ENCODE measurements at regions not wholly inside any gene's neighbourhood (a gene's known extent, or its start where the extent isn't known, plus 50 kb on each side); places are given as distances from the start of the nearest gene placed in this dataset.

DNA sequence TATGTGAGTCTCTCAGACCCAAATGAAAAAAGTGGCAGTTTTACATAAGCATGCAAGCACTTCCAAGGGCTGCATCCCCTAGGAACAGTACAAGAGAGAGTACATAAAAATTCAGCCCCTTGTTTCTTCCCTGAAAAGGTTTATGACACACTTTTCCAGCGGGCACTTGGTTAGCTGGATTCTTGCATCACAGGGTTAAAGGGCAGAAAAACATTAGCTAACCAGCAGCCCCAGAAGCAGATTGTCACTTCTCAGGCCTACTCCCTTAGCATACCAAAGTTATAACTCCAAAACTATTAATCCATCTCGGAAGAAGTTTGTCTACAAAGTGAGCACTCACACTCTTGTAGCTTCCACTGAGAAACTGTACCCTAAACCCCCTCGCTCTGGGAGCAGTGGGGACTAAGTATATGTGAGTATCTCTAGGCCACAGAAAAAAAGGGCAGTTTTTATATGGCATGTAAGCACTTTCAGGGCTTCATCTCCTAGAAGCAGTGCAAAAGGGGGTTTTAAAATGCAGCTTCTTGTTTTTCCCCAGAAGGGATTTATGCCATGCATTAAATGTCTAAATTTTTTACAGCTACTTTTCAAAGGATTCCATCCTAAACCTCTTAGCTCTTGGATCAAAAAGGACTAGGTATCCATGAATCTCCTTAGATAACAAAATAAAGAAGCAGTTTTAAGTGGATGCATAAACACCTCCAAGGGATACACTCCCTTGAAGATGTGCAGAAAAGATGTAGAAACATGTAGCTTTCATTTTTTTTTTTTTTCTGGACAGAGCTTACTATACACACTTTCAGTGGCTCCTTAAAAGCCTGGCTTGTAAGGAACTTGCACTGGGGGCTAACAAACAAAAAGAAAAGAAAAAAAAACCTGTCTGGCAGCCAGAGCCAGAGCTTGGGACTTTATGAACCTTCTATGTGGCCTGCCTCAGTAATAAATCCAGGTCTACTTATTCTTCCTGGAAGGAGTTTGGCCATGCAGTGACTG, 956.7 kb downstream of the CCSER2 start:
- H3K4me1 ChIP-seq: no peaks in the 10 kb centered on the region
- intact Hi-C loops (cut with DNase I): no loop called here
- no peaks in the 10 kb centered on the region for H3K27me3 ChIP-seq
- no peak for DNase-seq
- TF ChIP-seq POLR2A (IDR thresholded peaks at IDR 0.05): no peak
- no peak for TF ChIP-seq CTCF (IDR thresholded peaks at IDR 0.05)
- no peak for TF ChIP-seq EP300 (IDR thresholded peaks at IDR 0.05)
- TF ChIP-seq POLR2AphosphoS5 (IDR thresholded peaks at IDR 0.05): no peak
- WGBS, 2 donors: 39 to 59% methylated on average over 3 of the region's 3 CpGs
- H3K4me3 ChIP-seq: no peak overlapping the region
- H3K36me3 ChIP-seq: no peaks in the 10 kb centered on the region
- H3K9me3 ChIP-seq: peaks cover 0 to 3% (median 0%) of the 10 kb centered on the region in 4 donors
- H3K27ac ChIP-seq: no peak overlapping the region

- intact Hi-C loops (cut with DNase I): no loop called here
Measured at GRCh38 chr10:85293483-85293882, 965.1 kb downstream of the CCSER2 start.

DNA sequence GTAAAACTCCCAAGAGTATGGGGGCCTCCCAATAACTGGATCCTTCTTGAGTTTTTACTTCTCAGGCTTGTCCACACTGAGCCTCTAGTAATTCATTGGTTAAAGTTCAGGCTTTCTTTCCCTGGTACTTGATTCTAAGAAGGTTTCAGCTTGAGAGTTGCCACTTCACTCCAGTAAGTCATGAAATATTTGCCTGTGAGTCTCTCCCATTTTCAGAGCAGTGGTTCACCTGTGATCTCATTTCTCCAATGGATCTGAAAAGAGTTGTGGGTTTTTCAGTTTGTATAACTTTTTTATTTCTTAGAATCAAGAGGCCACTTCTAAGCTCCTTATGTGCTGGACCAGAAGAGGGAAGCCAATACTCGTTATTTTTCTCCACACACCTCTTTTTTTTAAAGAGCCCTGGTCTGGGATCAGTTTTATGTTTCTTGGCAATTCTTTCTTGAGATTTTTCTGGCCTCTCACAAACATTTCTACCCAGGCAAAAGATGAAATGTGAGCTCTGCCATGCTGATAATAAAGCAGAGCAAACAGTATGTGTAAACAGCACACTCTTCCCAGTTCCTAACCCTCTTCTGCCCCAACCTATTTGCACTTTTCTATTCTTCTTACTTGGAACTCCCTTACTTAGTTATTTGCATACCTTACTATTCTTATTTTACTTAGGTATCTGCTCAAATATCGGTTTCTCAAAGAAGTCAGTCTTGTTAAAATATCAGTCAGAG, 983.4 kb downstream of the CCSER2 start:
- intact Hi-C loops (cut with DNase I): no loop called here
- H3K27me3 ChIP-seq: no peaks in the 10 kb centered on the region
- WGBS, 2 donors: 33 to 57% methylated on average over 2 of the region's 2 CpGs

More at GRCh38 chr10:85293483-85293882, 965.1 kb downstream of the CCSER2 start:
- Histone ChIP-seq H3K4me1 (no peaks in the 10 kb centered on the region), H3K9me3 (peaks cover 0 to 6% (median 0%) of the 10 kb centered on the region in 4 donors), H3K27me3 (no peaks in the 10 kb centered on the region), H3K4me3 (no peak overlapping the region), H3K36me3 (no peaks in the 10 kb centered on the region), H3K27ac (no peak overlapping the region)
- 86 to 92% methylated on average over 3 of the region's 3 CpGs for WGBS, 2 donors
- TF ChIP-seq CTCF (IDR thresholded peaks at IDR 0.05) (no peak), EP300 (IDR thresholded peaks at IDR 0.05) (no peak), POLR2A (IDR thresholded peaks at IDR 0.05) (no peak), POLR2AphosphoS5 (IDR thresholded peaks at IDR 0.05) (no peak)
- no peak for DNase-seq

DNA sequence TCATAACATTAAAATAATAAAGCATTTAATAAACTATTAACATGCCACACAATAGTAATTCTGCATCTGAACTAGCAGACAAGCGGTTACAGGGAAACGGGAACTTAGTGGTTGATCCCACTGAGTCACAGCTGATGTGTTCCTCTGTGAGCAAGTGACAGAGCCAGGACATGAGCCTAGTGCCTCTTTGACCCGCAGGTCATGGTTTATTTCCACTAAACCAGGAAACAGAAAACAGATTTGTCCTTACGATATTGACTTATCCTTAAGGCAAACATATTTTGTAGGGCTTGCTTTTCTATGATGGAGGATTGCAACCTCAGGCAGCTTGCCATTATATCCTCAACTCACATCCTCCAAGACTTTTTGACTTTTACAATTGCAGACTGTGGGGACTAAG, 987.3 kb downstream of the CCSER2 start:
- no peak for DNase-seq
- Histone ChIP-seq H3K27me3 (no peaks in the 10 kb centered on the region), H3K4me1 (no peaks in the 10 kb centered on the region), H3K36me3 (no peaks in the 10 kb centered on the region), H3K4me3 (no peak overlapping the region), H3K27ac (no peak overlapping the region), H3K9me3 (no peaks in the 10 kb centered on the region)
- TF ChIP-seq POLR2AphosphoS5 (IDR thresholded peaks at IDR 0.05): no peak
- TF ChIP-seq EP300 (IDR thresholded peaks at IDR 0.05): no peak
- no peak for TF ChIP-seq POLR2A (IDR thresholded peaks at IDR 0.05)
- no peak for TF ChIP-seq CTCF (IDR thresholded peaks at IDR 0.05)
- 45 to 80% methylated on average over 4 of the region's 4 CpGs for WGBS, 2 donors
- intact Hi-C loops (cut with DNase I): no loop called here

More for the DNA sequence above, 983.4 kb downstream of the CCSER2 start:
- no peak overlapping the region for H3K27ac ChIP-seq
- no peaks in the 10 kb centered on the region for H3K4me1 ChIP-seq
- H3K9me3 ChIP-seq: no peaks in the 10 kb centered on the region
- TF ChIP-seq POLR2AphosphoS5 (IDR thresholded peaks at IDR 0.05) (no peak), POLR2A (IDR thresholded peaks at IDR 0.05) (no peak), CTCF (IDR thresholded peaks at IDR 0.05) (no peak), EP300 (IDR thresholded peaks at IDR 0.05) (no peak)
- H3K36me3 ChIP-seq: no peaks in the 10 kb centered on the region
- H3K4me3 ChIP-seq: no peak overlapping the region
- DNase-seq: no peak
